ENCODE measurements at regions not wholly inside any gene's neighbourhood (a gene's known extent, or its start where the extent isn't known, plus 50 kb on each side); places are given as distances from the start of the nearest gene placed in this dataset.

DNA sequence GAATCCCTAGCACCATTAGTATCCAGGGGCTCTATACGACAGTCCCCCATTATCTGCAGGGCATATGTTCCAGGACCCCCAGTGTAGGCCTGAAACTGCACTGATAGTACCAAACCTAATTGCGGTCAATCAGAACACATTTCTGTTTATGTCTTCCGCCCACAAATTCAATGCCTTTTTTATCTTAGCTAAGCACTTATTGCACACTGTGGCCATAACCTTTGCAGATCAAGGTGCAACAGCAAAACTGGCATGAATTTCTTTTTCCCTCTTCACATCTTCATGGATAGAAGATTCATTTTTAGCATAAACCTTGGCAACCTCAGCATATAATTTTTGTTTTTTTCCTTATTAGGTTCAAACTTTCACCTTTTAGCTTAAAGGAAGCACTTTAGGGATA, 361.1 kb downstream of the DEPDC1B start:
- Histone ChIP-seq H3K4me1 (ENCODE audit: control insufficient read depth, insufficient read depth, low read length) (no peaks in the 10 kb centered on the region), H3K36me3 (ENCODE audit: control insufficient read depth in 2 of 2, insufficient read depth in 1 of 2, low read length in 2 of 2) (no peaks in the 10 kb centered on the region), H3K27ac (ENCODE audit: extremely low read depth, low read depth, low read length) (no peak overlapping the region), H3K4me3 (ENCODE audit: low read depth, low read length) (no peak overlapping the region), H3K9me3 (ENCODE audit: control insufficient read depth, insufficient read depth, low read depth, low read length) (no peaks in the 10 kb centered on the region)
- ChIA-PET CTCF (no interaction called here), POLR2A (no interaction called here)
- no peak for TF ChIP-seq ZNF19 (tag by site-specific recombination; IDR thresholded peaks at IDR 0.05; ENCODE audit: low read depth)
- TF ChIP-seq GLI4 (tag by site-specific recombination; IDR thresholded peaks at IDR 0.05): no peak
- no peak for TF ChIP-seq ZNF114 (tag by site-specific recombination; IDR thresholded peaks at IDR 0.05)
- TF ChIP-seq ZNF148 (tag by site-specific recombination; IDR thresholded peaks at IDR 0.05; ENCODE audit: borderline replicate concordance): no peak
- TF ChIP-seq ZNF623 (tag by site-specific recombination; IDR thresholded peaks at IDR 0.05): no peak

DNA sequence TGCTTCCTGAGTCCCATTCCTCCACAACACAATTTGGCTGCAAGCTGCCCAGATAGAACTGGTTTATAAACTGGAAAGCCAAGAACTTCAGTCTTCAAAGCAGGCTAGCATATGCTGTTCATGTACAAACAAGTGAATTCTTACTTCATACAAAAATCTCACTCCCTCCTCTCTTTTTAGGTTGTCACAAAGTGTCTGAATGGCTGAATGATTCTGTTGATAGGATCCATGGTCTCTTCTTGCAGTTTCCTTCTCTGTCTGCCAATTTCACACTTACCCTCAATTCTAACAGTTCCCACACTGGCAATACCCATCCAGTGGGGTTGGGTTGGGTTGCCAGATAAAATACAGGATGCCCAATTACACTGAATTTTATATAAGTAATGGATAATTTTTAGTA, 363.5 kb downstream of the DEPDC1B start:
- Histone ChIP-seq H3K27ac (ENCODE audit: extremely low read depth, low read depth, low read length) (no peak overlapping the region), H3K4me1 (ENCODE audit: control insufficient read depth, insufficient read depth, low read length) (no peaks in the 10 kb centered on the region), H3K9me3 (ENCODE audit: control insufficient read depth, insufficient read depth, low read depth, low read length) (no peaks in the 10 kb centered on the region), H3K36me3 (ENCODE audit: control insufficient read depth in 2 of 2, insufficient read depth in 1 of 2, low read length in 2 of 2) (no peaks in the 10 kb centered on the region), H3K4me3 (ENCODE audit: low read depth, low read length) (no peak overlapping the region)
- CTCF ChIA-PET: interaction anchor here (0.6 kb wide), 2 partner anchors 313 to 520 kb away, joined by 3 to 5 read pairs; no protein-coding TSS in a partner anchor
- POLR2A ChIA-PET: no interaction called here
- TF ChIP-seq, protein P1, sequence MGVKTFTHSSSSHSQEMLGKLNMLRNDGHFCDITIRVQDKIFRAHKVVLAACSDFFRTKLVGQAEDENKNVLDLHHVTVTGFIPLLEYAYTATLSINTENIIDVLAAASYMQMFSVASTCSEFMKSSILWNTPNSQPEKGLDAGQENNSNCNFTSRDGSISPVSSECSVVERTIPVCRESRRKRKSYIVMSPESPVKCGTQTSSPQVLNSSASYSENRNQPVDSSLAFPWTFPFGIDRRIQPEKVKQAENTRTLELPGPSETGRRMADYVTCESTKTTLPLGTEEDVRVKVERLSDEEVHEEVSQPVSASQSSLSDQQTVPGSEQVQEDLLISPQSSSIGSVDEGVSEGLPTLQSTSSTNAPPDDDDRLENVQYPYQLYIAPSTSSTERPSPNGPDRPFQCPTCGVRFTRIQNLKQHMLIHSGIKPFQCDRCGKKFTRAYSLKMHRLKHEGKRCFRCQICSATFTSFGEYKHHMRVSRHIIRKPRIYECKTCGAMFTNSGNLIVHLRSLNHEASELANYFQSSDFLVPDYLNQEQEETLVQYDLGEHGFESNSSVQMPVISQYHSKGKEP (tag by site-specific recombination; IDR thresholded peaks at IDR 0.05): no peak
- no peak for TF ChIP-seq ZNF785 (tag by site-specific recombination; IDR thresholded peaks at IDR 0.05)
- TF ChIP-seq ZNF548 (tag by site-specific recombination; IDR thresholded peaks at IDR 0.05): no peak
- no peak for TF ChIP-seq SCRT1 (tag by site-specific recombination; IDR thresholded peaks at IDR 0.05; ENCODE audit: borderline replicate concordance)
- TF ChIP-seq MYNN (tag by site-specific recombination; IDR thresholded peaks at IDR 0.05; ENCODE audit: borderline replicate concordance): no peak
- no peak for TF ChIP-seq ZNF596 (tag by site-specific recombination; IDR thresholded peaks at IDR 0.05)
- TF ChIP-seq, protein P2, sequence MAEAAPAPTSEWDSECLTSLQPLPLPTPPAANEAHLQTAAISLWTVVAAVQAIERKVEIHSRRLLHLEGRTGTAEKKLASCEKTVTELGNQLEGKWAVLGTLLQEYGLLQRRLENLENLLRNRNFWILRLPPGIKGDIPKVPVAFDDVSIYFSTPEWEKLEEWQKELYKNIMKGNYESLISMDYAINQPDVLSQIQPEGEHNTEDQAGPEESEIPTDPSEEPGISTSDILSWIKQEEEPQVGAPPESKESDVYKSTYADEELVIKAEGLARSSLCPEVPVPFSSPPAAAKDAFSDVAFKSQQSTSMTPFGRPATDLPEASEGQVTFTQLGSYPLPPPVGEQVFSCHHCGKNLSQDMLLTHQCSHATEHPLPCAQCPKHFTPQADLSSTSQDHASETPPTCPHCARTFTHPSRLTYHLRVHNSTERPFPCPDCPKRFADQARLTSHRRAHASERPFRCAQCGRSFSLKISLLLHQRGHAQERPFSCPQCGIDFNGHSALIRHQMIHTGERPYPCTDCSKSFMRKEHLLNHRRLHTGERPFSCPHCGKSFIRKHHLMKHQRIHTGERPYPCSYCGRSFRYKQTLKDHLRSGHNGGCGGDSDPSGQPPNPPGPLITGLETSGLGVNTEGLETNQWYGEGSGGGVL (tag by site-specific recombination; IDR thresholded peaks at IDR 0.05): no peak
- no peak for TF ChIP-seq ZNF580 (tag by site-specific recombination; IDR thresholded peaks at IDR 0.05)
- TF ChIP-seq RBAK (tag by site-specific recombination; IDR thresholded peaks at IDR 0.05): no peak
- no peak for TF ChIP-seq BCL6B (tag by site-specific recombination; IDR thresholded peaks at IDR 0.05)
- no peak for TF ChIP-seq ZNF510 (tag by site-specific recombination; IDR thresholded peaks at IDR 0.05; ENCODE audit: insufficient replicate concordance)
- no peak for TF ChIP-seq ZNF10 (tag by site-specific recombination; IDR thresholded peaks at IDR 0.05)
- no peak for TF ChIP-seq ZNF658 (tag by site-specific recombination; IDR thresholded peaks at IDR 0.05)
- TF ChIP-seq ZNF175 (tag by site-specific recombination; IDR thresholded peaks at IDR 0.05): no peak
- TF ChIP-seq ZSCAN30 (tag by site-specific recombination; IDR thresholded peaks at IDR 0.05): no peak
- TF ChIP-seq ZNF670 (tag by site-specific recombination; IDR thresholded peaks at IDR 0.05; ENCODE audit: low read depth): no peak
- no peak for TF ChIP-seq ZNF544 (tag by site-specific recombination; IDR thresholded peaks at IDR 0.05)
